ENCODE measurements at regions not wholly inside any gene's neighbourhood (a gene's known extent, or its start where the extent isn't known, plus 50 kb on each side); places are given as distances from the start of the nearest gene placed in this dataset.

- DNase-seq (ENCODE audit: low read depth): no peak
- H3K4me3 ChIP-seq (ENCODE audit: control insufficient read depth, low read depth, low read length): no peak overlapping the region
- no peak for TF ChIP-seq CTCF (conservative IDR thresholded peaks at IDR 0.05; ENCODE audit: control insufficient read depth, insufficient read depth, low read depth, low read length)
Measured at GRCh38 chr6:9370480-9370879, 935.1 kb upstream of the SLC35B3 start.

GRCh38 chr6:9365378-9365777 is 930.0 kb upstream of the SLC35B3 start:
- TF ChIP-seq CTCF (conservative IDR thresholded peaks at IDR 0.05; ENCODE audit: control insufficient read depth, insufficient read depth, low read depth, low read length): no peak
- no peak for DNase-seq (ENCODE audit: low read depth)
- no peak overlapping the region for H3K4me3 ChIP-seq (ENCODE audit: control insufficient read depth, low read depth, low read length)

- H3K4me3 ChIP-seq (ENCODE audit: control insufficient read depth, low read depth, low read length): no peak overlapping the region
- no peak for TF ChIP-seq CTCF (conservative IDR thresholded peaks at IDR 0.05; ENCODE audit: control insufficient read depth, insufficient read depth, low read depth, low read length)
- DNase-seq (ENCODE audit: low read depth): no peak
Measured at GRCh38 chr6:9361749-9362148, 926.4 kb upstream of the SLC35B3 start.

GRCh38 chr6:9360881-9361280 is 925.5 kb upstream of the SLC35B3 start:
- no peak for DNase-seq (ENCODE audit: low read depth)
- no peak for TF ChIP-seq CTCF (conservative IDR thresholded peaks at IDR 0.05; ENCODE audit: control insufficient read depth, insufficient read depth, low read depth, low read length)

GRCh38 chr6:9347608-9348007 is 912.3 kb upstream of the SLC35B3 start:
- H3K4me3 ChIP-seq (ENCODE audit: control insufficient read depth, low read depth, low read length): no peak overlapping the region
- no peak for DNase-seq (ENCODE audit: low read depth)
- TF ChIP-seq CTCF (conservative IDR thresholded peaks at IDR 0.05; ENCODE audit: control insufficient read depth, insufficient read depth, low read depth, low read length): no peak

More at GRCh38 chr6:9360881-9361280, 925.5 kb upstream of the SLC35B3 start:
- H3K4me3 ChIP-seq (ENCODE audit: control insufficient read depth, low read depth, low read length): no peak overlapping the region

GRCh38 chr6:9346923-9347322 is 911.6 kb upstream of the SLC35B3 start:
- H3K4me3 ChIP-seq (ENCODE audit: control insufficient read depth, low read depth, low read length): no peak overlapping the region
- TF ChIP-seq CTCF (conservative IDR thresholded peaks at IDR 0.05; ENCODE audit: control insufficient read depth, insufficient read depth, low read depth, low read length): no peak

GRCh38 chr6:9335431-9335830 is 900.1 kb upstream of the SLC35B3 start:
- TF ChIP-seq CTCF (conservative IDR thresholded peaks at IDR 0.05; ENCODE audit: control insufficient read depth, insufficient read depth, low read depth, low read length): no peak
- H3K4me3 ChIP-seq (ENCODE audit: control insufficient read depth, low read depth, low read length): no peak overlapping the region
- no peak for DNase-seq (ENCODE audit: low read depth)

More at GRCh38 chr6:9346923-9347322, 911.6 kb upstream of the SLC35B3 start:
- no peak for DNase-seq (ENCODE audit: low read depth)
